Femur (tissue), 1 donor: ENCODE measurements at regions not wholly inside any gene's neighbourhood (a gene's known extent, or its start where the extent isn't known, plus 50 kb on each side); places are given as distances from the start of the nearest gene placed in this dataset.
A peak's percentile ranks its signal among the peaks of the same experiment; 100 is the strongest.
"Not testable (repeated sequence)": the region's sequence is repeated elsewhere in the genome, so short reads cannot be mapped to it uniquely, and the experiment has no call there.

Source experiments
- DNase-seq: peaks from one replicate; pipeline ENCODE4 v3.0.0-alpha.2; 2017

DNA sequence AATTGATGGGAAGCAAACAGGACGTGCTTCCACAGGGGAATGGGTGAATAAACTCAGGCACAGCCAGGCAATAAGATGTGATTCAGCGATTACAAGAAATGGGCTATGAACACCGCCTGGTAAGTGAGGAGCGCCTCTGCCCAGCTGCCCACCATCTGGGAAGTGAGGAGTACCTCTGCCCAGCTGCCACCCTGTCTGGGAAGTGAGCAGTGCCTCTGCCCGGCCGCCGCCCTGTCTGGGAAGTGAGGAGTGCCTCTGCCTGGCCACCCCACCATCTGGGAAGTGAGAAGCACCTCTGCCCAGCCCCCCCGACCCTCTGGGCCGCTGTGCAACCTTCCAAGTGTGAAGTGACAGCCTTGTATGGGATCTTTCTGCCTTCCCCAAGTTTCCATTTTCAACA lies 73.2 kb upstream of the PRR5 start:
- no peak for DNase-seq

DNA sequence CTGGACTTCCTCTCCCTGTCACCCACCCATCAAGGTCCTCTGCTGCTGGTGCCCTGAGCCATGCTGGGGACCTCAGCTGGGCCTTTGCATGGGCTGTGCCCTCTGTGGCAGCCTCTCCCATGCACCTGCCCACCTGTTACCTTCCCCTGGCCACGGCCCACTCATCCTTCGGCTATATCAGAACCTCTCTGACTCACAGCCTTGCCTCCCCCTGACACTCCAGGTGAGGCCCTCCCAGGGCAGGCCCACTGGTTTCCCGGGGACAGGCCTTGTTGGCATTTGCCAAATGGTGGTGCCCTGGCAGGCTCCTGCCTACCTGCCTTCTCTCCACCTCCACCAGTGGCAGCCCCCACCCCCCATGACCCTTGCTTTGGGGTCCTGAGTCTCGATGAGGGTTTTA lies 73.7 kb upstream of the PRR5 start:
- DNase-seq: no peak

DNA sequence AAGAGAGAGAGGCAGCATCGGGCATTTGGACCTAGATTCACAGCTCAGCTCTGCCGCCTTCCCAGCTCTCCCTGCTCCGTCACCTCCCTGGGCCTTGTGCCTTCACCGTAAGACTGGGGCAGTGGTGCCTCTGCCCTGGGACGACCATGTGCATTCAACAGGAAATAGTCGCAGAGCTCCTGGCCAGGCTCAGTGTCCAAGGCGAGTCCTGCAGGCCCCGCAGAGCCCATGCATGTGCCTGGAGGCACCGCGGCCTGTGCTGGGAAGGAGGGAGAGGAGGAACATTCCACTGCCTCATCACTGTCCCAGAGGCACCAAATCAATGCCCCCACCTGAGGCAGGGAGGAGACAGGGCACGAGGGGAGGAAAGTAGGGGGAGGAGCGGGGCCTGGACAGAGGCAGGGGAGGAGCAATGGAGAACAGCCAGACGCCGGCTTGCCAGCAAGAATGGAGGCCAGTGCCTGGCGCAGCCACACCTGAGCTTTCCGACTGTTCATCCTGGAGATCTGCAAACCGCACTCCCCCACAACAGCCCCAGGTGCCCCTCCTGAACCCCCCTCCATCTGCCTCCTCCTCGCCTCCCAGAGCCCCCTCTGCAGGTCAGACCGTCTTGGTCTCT lies 74.4 kb upstream of the PRR5 start:
- DNase-seq: no peak

DNA sequence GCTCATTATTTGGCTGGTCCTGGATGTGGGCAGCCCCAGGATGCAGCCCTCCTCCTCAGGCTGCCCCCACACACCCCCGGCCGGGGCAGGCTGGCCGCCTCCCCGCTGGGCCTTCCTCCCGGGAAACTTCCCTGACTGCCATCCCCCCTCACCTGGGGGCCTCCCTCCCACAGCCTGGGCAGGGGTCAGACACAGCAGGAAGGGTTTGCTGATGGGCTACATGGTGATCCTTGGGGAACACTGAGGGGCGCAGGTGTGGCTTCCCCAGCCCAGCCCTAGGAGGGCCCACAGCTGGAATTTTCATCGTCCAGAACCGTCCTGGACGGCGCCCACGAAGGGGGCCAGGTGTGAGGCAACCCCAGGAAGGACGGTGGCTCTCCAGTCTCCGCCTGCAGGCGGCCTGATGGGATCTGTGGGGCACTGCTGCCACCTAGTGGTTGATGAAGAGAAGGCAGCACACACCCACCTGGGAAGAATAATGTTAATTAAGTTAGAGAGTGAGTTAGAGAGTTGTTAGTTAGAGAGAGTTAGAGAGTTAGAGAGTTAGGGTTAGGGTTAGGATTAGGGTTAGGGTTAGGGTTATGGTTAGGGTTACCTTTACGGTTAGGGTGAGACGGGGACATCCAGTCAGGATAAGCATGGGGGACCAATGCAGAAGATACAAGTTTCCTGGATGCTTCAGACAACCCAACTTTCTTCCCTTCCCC lies 75.9 kb upstream of the PRR5 start:
- peak; percentile 86 for DNase-seq

DNA sequence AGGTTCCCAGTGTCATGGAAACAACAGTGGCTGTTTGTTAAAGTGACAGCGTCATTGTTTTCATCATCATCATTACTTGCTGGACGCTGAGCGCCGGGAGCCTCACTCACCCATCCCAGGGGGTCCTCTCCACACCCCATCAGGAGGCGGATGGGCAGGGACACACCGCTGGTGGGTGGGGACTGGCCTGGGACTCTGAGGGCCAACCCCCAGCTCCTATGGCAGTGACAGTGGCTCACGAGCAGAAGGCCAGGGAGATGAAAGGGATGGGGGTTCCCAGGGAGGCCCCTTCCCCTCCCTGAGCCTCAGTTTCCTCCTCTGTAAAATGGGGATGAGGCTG lies 76.6 kb upstream of the PRR5 start:
- DNase-seq: no peak

DNA sequence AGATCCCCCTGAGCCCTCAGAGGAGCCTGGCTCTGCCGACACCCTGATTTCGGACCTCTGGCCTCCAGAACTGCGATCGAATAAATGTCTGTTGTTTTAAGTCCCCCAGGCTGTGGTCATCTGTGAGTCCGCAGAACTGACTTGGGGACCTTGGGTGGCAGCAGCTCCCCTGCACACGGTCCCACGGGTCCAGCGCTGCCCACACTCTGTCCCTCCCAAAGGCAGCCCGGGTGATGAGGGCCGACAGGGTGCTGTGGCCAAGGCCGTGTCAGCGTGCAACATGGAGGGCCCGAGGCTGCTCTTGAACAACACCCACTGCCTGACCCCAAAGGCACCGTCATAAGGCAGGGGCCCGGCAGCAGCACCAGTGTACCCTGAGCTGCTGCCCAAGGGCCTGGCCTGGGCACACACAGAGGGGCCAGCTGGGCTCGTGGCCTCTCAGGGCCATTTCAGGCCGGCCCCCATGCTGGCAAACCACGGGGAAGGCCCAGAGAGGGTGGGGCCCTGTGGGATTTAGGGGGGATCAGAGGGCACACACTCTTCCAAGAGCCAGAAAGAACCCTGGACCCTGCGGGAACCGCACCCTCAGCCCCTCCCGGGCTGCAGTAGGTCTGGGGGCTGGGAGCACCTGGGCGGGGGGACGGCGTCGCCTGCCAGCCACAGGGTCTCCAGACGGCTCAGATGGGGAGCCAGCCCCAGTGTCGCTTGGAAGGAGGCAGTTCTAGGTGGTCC lies 77.1 kb upstream of the PRR5 start:
- DNase-seq: no peak

DNA sequence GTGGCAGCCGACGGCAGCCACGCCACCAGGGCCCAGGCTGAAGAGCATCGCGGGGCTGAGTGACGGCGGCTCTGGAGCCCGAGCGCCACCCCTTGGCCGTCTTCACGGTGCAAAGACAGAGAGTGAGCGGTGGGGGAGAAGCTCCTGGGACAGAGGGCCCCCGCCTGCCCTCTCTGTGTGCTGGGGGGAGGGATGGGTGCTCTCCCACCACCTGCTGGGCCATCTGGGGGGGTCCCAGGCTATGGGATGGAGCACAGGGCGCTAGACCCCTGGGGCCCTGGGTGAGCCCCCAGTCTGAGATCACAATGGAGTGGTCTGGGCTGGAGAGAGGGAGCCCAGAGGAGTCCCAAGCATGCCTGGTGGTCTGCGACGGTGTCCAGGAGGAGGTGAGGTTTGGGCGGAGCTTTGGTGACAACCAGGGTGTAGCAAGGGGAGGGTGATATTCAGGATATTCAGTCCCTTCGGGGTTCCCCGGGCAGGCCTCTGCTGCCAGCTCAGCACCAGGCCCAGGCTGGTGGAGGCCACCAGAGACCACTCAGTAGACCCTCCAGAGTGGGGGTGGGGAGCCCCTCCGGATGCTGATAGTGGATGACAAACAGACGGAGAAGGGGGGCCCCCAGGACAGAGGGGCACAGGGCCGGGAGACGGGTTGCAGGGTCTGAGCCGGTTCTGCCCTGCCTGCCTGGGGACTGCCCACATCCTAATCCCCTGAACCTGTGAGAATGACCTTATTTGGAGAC lies 78.1 kb upstream of the PRR5 start:
- no peak for DNase-seq

DNA sequence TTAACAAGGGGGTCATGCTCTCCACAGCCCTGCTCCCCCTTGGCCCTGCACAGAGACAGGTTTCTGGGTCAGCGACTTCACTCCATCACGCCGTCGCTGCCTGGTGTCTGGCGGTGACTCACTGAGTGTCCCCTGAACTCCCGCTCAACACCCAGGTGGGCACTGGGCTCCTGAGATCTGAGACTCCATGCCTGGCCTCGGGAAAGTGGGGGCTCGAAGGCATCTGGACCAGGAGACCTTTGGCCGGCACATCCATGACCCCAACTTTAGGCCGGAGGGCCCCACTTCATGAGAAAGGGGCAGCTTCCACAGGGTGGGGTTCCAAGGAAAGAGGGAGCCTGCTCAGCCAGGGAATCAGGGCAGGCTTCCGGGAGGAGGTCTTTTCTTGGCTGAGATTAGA lies 79.3 kb upstream of the PRR5 start:
- no peak for DNase-seq

DNA sequence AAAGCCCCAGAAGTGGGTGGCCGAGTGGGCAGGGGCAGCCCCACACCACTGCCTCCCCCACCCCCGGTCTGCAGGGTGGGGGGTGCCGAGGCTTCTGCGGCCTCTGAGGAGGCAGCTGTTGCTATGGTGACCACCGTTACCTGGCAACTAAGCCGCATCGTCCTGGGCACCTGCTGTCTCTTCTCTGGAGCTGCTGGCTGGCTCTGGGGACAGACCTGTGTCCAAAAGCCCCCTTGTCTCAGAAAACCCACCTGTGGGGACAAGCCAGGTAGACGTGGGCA lies 79.9 kb upstream of the PRR5 start:
- no peak for DNase-seq

DNA sequence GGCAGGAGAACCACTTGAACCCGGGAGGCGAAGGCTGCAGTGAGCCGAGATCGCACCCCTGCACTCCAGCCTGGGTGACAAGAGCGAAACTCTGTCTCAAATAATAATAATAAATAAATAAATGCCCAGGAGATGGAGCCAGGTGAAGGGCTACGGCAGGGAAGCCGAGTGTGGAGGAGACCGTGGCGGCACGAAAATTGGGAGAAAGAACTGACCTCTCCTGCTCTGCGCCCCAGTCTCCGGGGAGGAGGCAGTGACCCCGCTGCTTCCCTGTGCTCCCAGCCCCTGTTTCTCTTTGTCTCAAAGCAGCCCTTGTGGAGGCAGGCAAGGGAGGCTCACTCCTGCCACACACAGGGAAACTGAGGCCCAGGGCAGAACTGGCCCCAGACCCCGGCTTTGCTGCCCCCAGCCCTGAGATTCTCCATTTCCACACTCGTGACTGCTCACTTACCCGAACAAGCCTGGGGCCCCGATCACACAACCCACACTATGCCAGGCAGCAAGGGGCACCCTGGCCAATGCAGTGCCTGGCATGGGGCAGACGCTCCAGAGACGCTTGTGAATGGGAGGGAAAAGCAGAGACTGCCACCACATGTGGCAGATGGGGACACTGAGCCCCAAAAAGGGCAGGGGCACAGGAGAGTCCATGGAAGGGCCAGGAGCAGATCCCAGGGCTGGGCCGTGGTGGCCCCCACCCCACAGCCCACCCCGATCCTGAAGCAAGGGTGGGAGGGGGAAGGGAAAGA lies 80.4 kb upstream of the PRR5 start:
- no peak for DNase-seq

DNA sequence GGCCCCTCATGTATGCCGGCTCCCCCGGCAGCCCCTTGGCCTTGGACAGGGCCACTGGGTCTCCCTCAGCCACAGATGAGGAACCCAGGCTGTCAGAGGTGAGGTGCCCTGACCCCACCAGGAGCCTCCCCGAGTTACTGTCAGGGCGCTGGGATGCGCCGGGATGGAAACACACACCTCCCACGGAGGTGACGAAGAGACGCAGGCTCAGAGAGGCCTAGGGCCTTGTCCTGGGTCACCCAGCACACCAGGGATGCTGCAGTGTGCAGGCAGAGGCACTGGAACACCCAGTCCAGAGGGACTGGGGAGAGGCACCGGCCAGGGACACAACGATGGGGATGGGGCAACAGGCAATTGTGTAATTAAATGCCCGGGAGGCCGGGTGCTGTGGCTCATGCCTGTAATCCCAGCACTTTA lies 81.2 kb upstream of the PRR5 start:
- no peak for DNase-seq

DNA sequence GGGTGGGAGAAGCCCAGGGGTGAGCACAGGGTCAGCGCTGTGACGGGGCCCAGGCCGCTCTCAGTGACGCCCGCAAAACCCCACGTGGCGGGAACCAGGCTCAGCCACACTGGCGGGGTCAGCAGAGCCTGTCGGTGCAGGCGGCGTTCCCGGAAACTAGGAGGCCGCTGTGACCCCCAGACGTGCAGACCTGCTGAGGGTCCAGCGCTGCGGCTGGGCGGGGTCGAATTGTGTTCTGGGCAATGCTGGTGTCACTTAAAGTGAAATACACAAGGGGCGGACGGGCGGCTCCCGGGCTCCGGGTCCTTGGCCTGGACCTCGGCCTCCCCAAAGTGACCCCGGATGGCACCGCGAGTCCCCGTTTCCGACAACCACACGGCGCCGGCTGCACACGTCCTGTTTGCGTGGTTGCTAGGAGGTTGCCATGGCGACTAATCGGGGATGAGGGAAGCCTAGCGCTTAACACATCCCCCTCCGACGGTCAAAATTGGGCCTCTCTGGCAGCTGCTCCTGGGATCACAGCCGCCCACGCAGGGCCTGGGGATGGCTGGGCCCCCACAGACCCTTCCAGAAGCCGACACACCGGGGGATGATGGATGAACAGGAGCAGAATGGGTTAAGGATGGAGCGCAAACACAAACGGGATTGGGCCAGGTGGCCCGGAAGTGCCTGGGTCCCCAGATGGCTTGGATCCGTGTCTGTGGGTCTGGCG lies 81.7 kb upstream of the PRR5 start:
- DNase-seq: peak; percentile 89

DNA sequence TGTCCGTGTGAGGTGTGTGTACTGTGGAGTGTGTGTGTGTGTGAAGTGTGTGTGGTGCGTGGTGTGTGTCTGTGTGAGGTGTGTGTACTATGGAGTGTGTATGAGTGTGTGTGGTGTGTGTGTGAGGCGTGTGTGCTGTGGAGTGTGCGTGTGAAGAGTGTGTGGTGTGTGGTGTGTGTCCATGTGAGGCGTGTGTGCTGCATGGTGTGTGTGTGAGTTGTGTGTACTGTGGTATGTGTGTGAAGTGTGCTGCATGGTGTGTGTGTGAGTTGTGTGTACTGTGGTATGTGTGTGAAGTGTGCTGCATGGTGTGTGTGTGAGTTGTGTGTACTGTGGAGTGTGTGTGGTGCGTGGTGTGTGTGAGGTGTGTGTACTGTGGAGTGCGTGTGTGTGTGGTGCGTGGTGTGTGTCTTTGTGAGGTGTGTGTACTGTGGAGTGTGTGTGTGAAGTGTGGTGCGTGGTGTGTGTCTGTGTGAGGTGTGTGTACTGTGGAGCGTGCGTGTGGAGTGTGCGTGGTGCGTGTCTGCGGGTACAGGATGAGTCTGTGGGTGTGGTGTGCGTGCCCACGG lies 82.4 kb upstream of the PRR5 start:
- DNase-seq: not testable (repeated sequence)

DNA sequence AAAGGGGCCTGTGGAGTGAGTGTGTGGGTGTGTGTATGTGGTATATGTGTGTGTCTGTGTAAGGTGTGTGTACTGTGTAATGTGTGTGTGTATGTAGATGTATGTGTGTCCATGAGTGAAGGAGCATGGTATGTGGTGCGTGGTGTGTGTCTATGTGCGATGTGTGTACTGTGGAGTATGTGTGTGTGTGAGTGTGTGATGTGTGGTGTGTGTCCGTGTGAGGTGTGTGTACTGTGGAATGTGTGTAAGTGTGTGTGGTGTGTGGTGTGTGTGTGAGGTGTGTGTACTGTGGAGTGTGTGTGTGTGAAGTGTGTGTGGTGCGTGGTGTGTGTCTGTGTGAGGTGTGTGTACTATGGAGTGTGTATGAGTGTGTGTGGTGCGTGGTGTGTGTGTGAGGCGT lies 83.1 kb upstream of the PRR5 start:
- not testable (repeated sequence) for DNase-seq

DNA sequence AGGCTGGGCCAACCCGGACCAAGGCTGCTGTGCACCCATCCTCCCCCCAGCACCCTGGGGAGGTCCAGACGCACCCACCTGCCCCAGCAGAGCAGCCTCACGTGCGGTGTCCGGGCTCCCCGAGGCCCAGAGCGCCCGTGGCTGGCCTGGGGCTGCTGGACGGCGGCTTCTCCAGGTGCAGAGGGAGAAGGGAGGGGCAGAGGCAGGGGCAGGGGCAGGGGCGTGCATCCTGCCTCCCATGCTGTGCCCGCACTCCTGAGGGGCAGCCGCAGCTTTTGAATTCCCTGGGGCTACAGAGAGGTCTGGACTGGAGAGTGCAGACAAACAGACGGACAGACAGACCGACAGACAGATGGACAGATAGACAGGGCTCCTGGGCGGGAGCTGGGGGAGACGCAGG lies 83.6 kb upstream of the PRR5 start:
- DNase-seq: no peak

DNA sequence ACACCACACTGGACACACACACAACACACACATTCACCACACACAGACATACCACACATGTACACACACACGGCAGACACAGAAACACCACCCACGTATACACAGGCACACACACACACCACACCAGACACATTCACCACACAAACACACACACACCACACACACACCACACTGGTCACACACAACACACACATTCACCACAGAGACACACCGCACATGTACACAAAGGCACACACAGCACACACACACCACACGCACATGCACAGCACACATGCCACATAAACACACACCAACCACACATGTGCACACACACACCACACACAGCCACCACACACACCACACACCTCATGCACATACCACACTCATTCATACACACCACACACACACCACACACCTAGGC lies 84.2 kb upstream of the PRR5 start:
- no peak for DNase-seq

DNA sequence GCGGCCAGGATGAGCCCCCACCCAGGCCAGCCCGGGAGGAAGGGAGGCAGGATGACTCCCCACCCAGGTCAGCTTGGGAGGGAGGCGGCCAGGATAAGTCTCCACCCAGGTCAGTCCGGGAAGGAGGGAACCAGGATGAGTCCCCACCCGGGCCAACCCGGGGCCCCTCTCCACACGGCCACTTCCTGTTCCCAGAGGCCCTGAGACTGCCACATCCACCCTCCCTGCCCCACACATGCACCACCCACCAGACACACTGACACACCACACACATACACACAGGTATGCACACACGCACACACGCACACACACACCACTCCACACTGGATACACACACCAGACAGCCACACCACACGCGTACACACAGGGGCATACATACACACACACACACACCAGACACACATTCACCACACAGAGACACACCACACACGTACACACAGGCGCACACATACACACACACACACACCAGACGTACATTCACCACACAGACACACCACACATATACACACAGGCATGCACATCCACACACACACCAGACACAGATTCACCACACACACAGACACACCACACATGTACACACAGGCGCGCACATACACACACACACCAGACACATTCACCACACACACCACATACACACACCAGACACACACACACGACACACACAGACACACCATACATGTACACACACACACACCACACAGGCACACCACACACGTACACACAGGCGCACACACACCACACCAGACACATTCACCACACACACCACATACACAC lies 84.9 kb upstream of the PRR5 start:
- no peak for DNase-seq

DNA sequence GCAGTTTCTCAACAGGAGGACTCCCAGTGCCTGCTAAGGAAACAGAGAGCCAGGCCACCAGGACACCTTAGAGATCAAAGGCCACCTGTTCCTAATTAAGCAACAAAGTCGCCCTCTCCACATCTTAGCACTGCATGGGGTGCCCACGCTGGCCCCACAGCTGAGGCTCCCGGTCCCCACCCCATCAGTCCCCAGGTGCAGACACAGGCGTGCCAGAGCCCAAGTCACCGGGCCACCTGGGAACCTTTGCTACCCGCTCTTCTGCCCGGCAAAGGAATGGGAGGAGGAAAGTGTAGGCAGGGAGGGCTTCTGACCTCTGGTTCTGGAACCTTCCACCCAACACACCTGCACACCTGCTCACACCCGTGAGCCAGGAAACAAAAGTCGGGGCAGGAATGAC lies 85.5 kb upstream of the PRR5 start:
- DNase-seq: no peak

DNA sequence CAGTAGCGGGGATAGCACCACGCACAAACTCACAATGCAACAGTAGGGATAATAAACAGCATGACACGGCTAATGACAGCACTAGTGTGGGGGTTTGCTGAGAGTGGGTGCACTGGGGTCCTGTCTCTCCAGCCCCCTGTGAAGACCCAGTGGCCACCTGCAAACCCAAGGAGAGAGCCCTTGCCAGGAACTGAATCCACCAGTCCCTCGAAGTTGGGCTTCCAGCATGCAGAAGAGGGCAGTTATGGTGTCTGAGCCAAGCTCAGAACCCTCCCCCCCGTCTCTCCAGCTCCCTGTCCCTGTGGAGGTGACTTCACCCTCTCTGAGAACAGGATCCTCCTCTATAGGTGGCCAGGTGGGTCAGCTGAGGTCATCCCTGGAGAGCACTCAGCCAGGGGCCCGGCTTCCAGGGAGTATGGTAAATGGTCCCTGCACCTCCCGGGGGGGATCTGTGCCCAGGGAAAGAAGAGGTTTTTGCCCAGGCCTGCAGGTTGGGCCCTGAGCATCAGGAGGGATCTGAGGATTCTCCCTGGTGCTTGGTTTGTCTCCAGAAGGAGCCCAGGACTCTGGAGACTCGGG lies 86.3 kb upstream of the PRR5 start:
- DNase-seq: no peak

DNA sequence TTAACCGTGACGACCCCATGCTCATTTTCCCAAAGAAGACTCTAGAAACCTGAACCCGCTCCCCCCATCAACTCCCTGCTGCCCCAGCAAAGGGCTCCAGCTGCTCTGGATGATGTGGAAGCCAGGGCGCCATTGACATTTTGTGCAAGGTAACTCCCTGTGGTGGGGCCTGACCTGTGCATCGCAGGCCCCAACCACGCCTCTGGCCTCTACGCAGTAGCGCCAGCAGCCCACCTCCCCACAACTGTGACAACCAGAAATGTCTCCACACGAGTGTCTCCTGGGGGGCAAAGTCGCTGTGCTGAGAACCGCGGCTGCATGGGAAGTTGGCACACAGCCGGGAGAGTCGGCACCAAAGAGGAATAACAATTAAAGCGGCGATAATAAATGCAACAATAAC lies 86.9 kb upstream of the PRR5 start:
- no peak for DNase-seq

DNA sequence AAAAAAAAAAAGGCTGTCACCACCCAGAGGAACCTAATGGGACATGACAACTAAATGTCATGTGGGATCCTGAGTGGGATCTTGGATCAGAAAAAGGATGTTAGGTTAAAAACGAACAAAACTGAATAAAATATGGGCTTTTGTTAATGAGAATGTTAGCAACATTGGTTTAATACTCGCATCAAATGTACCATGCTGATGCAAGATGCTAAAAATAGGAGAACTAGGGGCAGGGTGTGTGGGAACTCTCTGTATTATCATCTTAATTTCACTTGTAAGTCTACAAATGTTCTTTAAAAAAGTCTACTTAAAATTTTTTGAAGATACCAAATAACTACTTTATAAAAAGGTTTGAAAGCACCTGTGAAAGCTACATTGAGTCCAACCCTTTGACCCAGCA lies 88.8 kb upstream of the PRR5 start:
- DNase-seq: no peak
